SU-DHL-6 (cell line): ENCODE measurements at regions not wholly inside any gene's neighbourhood (a gene's known extent, or its start where the extent isn't known, plus 50 kb on each side); places are given as distances from the start of the nearest gene placed in this dataset.

ENCODE experiments used
- EZH2phosphoT487 ChIP-seq: fragments of 200-600 bp; sonication (generic), shearing (Covaris generic); conservative IDR thresholded peaks from 2 replicates; pipeline ENCODE4 v1.6.1; 2018; ENCODE audit warnings: mild to moderate bottlenecking, antibody characterized with exemption, low read length, moderate library complexity, mixed read lengths
- TF ChIP-seq, protein P1 (sequence below): fragments of 200-600 bp; sonication (generic); IDR thresholded peaks from one replicate; pipeline ENCODE4 v1.5.1; 2017; ENCODE audit warnings: antibody characterized with exemption, mild to moderate bottlenecking, low read length, moderate library complexity; ENCODE audit not compliant: insufficient read depth, poor library complexity, severe bottlenecking

DNA sequence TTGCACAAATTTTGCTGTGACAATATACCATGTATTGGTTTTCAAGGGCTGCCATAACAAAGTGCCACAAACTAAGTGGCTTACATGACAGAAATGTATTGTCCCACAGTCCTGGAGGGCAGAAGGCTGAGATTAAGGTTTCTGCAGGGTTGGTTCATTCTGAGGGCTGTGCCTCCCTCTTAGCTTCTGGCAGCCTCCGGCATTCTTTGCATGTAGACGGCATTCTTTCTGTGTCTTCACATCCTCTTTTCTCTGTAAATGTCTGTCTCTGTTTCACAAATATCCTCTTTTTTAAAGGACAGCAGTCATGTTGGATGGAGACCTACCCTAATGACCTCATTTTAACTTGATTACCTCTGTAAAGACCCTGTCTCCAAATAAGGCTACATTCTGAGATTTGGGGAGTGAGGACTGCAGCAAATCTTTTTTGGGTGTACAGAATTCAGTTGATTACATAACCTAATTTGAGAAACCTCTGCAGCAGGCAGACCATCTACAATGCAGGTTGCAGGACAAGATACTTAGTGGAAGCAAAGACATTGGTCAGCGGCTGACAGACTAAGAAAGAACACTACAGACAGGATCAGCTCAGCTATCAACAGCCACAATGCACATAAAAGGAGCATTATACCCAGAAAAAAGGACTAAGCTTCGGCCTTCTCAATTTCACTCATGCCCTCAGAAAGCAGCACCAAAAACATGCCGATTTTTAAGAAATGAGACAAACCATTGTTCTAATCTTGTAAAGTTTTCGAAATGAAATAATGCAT, 84.6 kb upstream of the FAM3C start:
- TF ChIP-seq, protein P1, sequence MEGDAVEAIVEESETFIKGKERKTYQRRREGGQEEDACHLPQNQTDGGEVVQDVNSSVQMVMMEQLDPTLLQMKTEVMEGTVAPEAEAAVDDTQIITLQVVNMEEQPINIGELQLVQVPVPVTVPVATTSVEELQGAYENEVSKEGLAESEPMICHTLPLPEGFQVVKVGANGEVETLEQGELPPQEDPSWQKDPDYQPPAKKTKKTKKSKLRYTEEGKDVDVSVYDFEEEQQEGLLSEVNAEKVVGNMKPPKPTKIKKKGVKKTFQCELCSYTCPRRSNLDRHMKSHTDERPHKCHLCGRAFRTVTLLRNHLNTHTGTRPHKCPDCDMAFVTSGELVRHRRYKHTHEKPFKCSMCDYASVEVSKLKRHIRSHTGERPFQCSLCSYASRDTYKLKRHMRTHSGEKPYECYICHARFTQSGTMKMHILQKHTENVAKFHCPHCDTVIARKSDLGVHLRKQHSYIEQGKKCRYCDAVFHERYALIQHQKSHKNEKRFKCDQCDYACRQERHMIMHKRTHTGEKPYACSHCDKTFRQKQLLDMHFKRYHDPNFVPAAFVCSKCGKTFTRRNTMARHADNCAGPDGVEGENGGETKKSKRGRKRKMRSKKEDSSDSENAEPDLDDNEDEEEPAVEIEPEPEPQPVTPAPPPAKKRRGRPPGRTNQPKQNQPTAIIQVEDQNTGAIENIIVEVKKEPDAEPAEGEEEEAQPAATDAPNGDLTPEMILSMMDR, result no peak
- no peak for TF ChIP-seq EZH2phosphoT487
